ENCODE measurements at regions not wholly inside any gene's neighbourhood (a gene's known extent, or its start where the extent isn't known, plus 50 kb on each side); places are given as distances from the start of the nearest gene placed in this dataset.

DNA sequence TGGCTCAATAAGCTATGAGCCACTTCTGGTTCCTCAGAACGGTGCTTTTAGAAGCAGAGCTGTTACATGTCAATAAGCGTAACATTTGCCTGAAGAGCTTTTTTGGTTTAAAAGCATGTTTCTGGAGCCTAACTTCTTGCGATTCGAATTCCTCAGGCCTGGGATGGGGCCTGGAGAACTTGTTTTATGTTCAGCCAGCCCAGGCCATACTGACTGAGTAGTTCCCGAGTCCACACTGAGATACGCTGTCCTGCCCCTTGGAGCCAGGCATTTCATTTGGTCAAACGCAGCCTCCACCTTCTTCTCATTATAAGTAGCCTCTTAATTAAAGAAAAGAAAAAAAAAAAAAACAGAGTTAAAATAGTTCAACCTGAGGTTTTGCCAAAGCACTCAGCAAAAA, 260.6 kb upstream of the ANKRD55 start:
- Histone ChIP-seq H3K27me3 (no peaks in the 10 kb centered on the region), H3K4me3 (no peak overlapping the region), H3K9me3 (no peaks in the 10 kb centered on the region), H3K36me3 (no peaks in the 10 kb centered on the region), H3K4me1 (no peaks in the 10 kb centered on the region), H3K27ac (no peak overlapping the region)
- TF ChIP-seq, protein P1, sequence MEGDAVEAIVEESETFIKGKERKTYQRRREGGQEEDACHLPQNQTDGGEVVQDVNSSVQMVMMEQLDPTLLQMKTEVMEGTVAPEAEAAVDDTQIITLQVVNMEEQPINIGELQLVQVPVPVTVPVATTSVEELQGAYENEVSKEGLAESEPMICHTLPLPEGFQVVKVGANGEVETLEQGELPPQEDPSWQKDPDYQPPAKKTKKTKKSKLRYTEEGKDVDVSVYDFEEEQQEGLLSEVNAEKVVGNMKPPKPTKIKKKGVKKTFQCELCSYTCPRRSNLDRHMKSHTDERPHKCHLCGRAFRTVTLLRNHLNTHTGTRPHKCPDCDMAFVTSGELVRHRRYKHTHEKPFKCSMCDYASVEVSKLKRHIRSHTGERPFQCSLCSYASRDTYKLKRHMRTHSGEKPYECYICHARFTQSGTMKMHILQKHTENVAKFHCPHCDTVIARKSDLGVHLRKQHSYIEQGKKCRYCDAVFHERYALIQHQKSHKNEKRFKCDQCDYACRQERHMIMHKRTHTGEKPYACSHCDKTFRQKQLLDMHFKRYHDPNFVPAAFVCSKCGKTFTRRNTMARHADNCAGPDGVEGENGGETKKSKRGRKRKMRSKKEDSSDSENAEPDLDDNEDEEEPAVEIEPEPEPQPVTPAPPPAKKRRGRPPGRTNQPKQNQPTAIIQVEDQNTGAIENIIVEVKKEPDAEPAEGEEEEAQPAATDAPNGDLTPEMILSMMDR (IDR thresholded peaks at IDR 0.05): no peak
- no peak for DNase-seq
- intact Hi-C loops (cut with DNase I; ENCODE audit: low total_unique reads): no loop called here

DNA sequence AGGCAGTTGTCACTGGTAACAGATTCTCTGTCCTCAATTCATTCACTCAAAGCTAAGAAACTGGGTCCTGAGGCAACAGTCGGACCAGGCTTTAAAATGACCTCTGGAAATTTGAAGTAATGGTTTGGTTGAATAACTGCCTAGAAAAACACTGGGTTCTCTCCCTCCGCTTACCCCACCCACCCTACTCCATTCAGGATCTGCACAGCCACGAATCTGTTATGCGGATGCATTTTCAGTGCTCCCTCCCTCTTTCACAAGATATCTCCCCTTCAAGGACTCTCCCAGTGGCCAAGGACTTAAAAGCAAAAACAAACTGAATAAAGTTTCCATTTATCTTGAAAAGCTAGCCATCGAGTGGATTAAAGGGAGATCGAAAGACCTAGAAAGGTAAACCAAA, 260.2 kb upstream of the ANKRD55 start:
- TF ChIP-seq POLR2A (IDR thresholded peaks at IDR 0.05): no peak
- TF ChIP-seq, protein P1 (IDR thresholded peaks at IDR 0.05): no peak
- H3K4me1 ChIP-seq: no peaks in the 10 kb centered on the region
- H3K27me3 ChIP-seq: no peaks in the 10 kb centered on the region
- no peaks in the 10 kb centered on the region for H3K36me3 ChIP-seq
- DNase-seq: no peak
- intact Hi-C loops (cut with DNase I; ENCODE audit: low total_unique reads): no loop called here
- H3K27ac ChIP-seq: no peak overlapping the region
- H3K4me3 ChIP-seq: no peak overlapping the region
- no peaks in the 10 kb centered on the region for H3K9me3 ChIP-seq

DNA sequence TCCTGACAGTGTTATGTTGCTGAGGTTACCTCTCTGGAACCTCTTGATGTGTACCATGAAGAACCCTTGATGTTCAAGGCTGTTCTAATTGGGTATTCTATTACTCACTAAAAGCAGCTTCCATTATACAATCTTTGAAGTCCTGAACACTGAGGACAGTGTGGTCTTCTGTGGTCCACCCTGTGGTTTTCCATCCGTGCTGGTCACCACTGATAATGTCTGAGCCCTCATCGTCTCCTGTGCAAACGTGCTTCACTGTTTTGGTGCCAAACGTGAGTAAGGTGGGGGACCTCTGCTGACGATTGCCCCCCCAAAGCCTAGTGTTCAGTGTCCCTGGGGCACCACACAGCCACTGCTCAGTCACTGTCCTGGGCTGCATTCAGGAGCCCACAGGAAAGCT, 259.7 kb upstream of the ANKRD55 start:
- no peak for DNase-seq
- intact Hi-C loops (cut with DNase I; ENCODE audit: low total_unique reads): no loop called here
- H3K9me3 ChIP-seq: no peaks in the 10 kb centered on the region

DNA sequence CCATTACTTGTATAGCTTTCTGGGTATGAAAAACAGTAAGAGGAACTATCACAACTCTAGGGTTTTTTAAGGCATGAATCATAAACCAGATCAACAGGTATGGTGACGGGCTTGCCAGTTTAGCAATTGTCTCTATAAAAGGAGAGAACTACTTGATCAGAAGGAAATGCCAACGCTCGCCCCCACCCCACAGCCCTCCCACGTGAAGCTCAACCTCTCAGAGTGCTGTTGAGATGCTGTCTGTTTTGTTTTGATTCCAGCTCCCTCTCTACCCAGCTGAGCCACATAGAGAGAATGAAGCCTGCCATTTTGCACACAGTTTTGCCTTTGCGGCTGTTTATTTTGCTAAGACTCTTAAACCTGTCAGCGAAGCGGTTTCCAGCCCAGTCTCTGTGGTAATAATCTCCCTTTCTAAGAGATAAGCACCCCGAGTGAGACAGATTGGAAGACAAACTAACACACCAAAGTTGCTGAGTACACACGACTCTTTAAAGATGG, 257.9 kb upstream of the ANKRD55 start:
- H3K9me3 ChIP-seq: no peaks in the 10 kb centered on the region
- no peak overlapping the region for H3K4me3 ChIP-seq
- H3K36me3 ChIP-seq: no peaks in the 10 kb centered on the region
- no peaks in the 10 kb centered on the region for H3K4me1 ChIP-seq
- peak in 1 of 2 donors; percentile 27 for DNase-seq
- TF ChIP-seq POLR2A (IDR thresholded peaks at IDR 0.05): no peak
- TF ChIP-seq, protein P1 (IDR thresholded peaks at IDR 0.05): no peak
- intact Hi-C loops (cut with DNase I; ENCODE audit: low total_unique reads): no loop called here
- H3K27ac ChIP-seq: peak overlapping the region in 1 of 2 donors; percentile 32
- H3K27me3 ChIP-seq: no peaks in the 10 kb centered on the region

More for the DNA sequence above, 259.7 kb upstream of the ANKRD55 start:
- Histone ChIP-seq H3K4me3 (no peak overlapping the region), H3K27ac (no peak overlapping the region), H3K4me1 (no peaks in the 10 kb centered on the region), H3K27me3 (no peaks in the 10 kb centered on the region), H3K36me3 (no peaks in the 10 kb centered on the region)
- TF ChIP-seq POLR2A (IDR thresholded peaks at IDR 0.05): no peak
- TF ChIP-seq, protein P1 (IDR thresholded peaks at IDR 0.05): no peak

DNA sequence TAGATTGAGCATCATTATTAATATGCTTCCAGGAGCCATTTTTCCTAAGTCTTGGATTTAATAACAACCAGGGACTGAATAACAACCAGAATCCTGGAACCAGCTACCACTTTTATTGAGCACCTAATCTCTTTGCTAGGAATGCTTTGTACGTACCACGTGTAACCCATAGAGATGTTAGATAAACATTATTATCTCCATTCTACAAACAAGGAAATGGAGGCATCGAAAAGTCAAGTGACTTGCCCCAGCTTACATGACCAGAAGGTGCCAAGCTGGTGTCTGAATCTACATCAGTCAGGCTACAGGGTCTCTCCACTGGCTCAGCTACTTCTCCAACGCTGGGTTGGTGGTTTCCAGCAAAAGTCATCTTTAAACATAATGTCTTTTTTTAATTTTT, 256.1 kb upstream of the ANKRD55 start:
- Histone ChIP-seq H3K9me3 (no peaks in the 10 kb centered on the region), H3K27me3 (no peaks in the 10 kb centered on the region), H3K4me3 (no peak overlapping the region), H3K36me3 (no peaks in the 10 kb centered on the region), H3K4me1 (no peaks in the 10 kb centered on the region), H3K27ac (no peak overlapping the region)
- intact Hi-C loops (cut with DNase I; ENCODE audit: low total_unique reads): no loop called here
- no peak for TF ChIP-seq POLR2A (IDR thresholded peaks at IDR 0.05)
- TF ChIP-seq, protein P1 (IDR thresholded peaks at IDR 0.05): no peak
- DNase-seq: no peak

All from uterus (tissue), 3 donors.